B cell (primary cell): ENCODE measurements at regions not wholly inside any gene's neighbourhood (a gene's known extent, or its start where the extent isn't known, plus 50 kb on each side); places are given as distances from the start of the nearest gene placed in this dataset.

ENCODE experiments used
- EZH2 ChIP-seq: IDR thresholded peaks from 2 replicates; pipeline ENCODE4 v1.6.1; 2012; ENCODE audit warnings: borderline replicate concordance, low read depth, mild to moderate bottlenecking, moderate library complexity, low read length; ENCODE audit not compliant: insufficient read depth, poor library complexity, severe bottlenecking
- TF ChIP-seq, protein P1 (sequence below): fragments of 200-600 bp; IDR thresholded peaks from one replicate; pipeline ENCODE4 v1.8.0; 2022; ENCODE audit warnings: antibody characterized with exemption, mild to moderate bottlenecking

- TF ChIP-seq, protein P1, sequence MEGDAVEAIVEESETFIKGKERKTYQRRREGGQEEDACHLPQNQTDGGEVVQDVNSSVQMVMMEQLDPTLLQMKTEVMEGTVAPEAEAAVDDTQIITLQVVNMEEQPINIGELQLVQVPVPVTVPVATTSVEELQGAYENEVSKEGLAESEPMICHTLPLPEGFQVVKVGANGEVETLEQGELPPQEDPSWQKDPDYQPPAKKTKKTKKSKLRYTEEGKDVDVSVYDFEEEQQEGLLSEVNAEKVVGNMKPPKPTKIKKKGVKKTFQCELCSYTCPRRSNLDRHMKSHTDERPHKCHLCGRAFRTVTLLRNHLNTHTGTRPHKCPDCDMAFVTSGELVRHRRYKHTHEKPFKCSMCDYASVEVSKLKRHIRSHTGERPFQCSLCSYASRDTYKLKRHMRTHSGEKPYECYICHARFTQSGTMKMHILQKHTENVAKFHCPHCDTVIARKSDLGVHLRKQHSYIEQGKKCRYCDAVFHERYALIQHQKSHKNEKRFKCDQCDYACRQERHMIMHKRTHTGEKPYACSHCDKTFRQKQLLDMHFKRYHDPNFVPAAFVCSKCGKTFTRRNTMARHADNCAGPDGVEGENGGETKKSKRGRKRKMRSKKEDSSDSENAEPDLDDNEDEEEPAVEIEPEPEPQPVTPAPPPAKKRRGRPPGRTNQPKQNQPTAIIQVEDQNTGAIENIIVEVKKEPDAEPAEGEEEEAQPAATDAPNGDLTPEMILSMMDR, result no peak
- no peak for TF ChIP-seq EZH2
These were observed 99.0 kb upstream of the SLC24A3 start for GRCh38 chr20:19113343-19113930.
